EH (cell line): ENCODE measurements at regions not wholly inside any gene's neighbourhood (a gene's known extent, or its start where the extent isn't known, plus 50 kb on each side); places are given as distances from the start of the nearest gene placed in this dataset.
A peak's percentile ranks its signal among the peaks of the same experiment; 100 is the strongest.

Source experiments
- DNase-seq: peaks from one replicate; pipeline ENCODE4 v3.0.0-alpha.2; 2015; ENCODE audit warnings: low read depth

DNA sequence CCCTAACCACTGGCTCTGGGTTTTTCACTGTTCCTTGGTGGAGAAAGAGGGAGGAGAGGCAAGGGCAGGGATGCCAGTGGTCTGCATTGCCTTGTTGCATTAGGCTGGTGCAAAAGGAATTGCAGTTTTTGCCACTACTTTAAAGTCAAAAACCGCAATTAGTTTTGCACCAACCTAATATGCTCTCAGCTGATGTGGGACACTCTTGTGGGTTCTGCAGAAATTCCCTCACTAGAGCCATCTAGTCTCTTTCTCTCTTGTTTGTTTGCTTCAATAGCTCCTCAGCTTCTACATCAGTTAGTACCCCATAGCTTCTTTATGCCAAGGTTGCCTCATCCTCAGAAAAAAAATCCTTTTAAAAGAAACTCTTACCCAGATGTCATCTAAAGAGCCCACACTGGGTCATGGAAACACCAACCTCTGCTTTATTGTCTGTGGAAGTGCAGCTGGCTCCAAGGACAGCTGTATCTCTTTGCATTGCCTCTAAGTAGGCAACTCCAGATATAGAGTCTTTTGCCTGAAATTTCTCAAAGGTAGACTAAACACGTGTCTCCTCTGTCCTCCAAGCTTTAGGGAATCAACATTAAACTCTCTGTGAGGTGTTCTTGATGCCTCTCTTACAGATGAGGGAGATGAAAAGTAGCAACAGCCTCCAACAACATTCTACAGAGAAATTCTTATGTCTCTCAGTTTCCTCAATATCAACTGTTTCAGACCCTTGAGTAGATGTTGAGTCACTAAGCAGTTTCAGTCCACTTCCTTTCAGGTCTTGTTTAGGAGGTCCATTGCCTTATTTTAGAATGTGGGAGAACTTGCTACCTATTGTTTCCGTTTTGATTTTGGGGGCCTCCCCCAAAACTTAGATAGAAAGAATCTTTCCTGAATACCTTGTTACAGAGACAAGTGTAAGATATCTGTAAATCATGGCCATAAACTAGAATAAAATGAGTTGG, 84.9 kb upstream of the MEF2C start:
- no peak for DNase-seq

DNA sequence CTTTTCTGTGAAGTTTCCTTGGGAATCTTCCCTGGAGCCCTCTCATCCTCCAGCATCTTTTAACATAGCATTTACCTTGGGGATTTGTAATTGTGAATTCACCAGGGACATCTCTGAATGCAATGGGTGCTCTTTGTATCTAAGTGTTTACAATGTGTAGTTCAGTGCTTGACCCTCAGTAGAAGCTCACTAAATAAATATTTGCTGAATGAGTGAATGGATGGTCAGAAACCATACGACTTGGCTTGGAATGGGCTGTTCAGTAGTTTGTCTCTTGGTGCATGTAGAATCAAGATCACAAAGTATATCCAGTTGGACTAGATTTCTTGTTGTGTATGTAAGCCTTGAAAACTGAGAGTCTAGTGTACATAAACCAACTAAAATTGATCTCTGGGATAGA, 81.8 kb upstream of the MEF2C start:
- DNase-seq = no peak

DNA sequence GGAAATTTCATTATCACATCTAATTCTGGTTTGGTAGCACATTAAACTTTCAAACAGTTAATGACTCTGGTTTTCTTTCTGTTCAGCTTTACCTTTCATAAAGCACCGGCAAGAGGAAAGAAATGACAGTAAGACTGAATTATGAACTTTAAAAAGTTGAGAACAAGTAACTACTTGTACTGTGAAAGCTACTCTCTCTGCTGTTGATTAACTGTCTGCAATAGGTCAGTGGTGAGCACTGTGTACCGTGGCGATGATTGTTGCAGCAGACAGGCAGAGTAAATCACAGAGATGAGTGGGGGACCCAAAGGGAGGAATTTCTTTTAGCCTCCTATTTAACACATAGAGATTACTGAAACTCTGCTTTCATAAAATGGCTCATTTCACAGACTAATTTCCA, 74.0 kb upstream of the MEF2C start:
- no peak for DNase-seq

DNA sequence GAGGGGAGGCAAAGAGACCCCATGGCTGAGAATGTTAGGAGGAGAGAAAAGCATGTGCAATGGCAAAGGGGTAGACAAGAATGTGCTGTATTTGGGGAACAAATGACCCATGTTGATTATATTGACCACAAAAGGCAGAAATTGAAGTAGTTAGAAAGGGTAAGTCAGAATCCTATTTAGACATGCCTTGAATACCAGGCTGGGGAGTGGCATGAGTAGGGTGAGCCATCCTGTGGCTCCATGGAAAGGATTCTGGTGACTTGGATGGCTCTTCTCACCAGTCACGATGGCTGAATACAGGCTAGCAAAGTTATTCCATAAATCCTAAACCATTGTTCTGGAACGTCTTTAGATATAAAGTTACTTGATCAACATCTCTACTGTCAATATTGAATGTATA, 73.4 kb upstream of the MEF2C start:
- DNase-seq = no peak

DNA sequence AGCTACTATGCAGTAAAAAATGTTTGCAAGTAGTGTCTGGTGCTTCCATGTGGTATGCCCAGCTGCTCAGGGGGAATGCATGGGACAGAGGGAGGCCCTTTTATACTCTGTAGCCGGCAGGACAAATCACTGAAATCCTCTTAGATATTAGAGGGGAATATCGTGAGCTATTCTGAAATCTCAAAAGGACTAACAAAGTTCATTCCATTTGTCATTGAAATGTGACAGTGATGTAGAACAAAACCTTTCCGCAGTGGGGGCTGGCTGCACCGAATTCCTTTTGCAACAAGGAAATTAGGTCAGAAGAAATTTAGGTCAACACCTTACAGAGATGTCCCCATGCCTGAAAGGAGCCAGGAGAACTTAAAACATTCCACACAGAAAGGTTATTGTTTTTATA, 72.4 kb upstream of the MEF2C start:
- no peak for DNase-seq

DNA sequence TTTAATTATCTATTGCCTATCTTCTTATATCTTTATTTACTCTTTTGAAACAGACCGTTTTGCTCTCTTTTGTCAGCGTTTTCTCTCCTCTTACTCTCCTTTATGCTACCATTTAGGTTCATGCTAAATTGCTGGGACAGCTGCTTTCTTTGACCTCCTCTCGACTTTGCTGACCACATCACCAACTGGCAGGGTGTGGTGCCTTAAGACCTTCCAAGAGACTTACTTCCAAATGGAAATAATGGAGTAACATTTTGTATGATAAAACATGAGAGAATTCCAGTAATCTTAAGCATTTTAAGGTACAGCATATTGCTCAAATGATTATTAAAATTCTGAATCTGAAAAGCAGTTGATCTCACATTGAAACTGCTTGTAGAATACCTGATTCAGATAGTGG, 71.5 kb upstream of the MEF2C start:
- DNase-seq = no peak

DNA sequence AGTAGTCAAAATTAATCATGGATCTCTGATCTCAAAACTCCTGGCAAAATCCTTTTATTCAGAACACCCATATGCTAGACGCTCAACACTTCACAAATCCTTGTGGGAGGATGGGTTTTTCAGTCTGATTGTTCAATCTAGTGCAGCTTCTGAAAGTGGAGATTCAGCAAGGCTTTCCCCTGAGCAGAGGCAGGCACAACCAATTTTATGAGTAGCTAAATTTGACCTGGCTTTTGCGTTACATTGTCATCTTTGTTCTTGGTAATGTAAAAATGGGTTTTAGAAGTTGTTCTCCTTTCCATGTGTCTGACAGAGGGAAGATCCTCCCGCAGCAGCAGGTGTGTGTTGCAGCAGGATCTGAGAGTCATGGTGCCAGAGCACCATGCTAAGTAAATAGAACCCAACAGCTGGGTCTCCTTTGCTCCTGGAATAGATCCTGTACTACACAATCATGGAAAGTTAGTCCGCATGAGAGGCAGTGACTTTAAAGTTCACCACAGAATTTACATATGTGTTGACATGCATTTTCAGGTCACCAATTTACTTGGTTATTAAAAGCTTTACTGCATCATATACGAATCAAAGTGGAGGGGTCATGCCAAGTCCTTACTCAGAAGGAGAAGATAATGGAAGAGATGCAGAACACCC, 70.1 kb upstream of the MEF2C start:
- no peak for DNase-seq

DNA sequence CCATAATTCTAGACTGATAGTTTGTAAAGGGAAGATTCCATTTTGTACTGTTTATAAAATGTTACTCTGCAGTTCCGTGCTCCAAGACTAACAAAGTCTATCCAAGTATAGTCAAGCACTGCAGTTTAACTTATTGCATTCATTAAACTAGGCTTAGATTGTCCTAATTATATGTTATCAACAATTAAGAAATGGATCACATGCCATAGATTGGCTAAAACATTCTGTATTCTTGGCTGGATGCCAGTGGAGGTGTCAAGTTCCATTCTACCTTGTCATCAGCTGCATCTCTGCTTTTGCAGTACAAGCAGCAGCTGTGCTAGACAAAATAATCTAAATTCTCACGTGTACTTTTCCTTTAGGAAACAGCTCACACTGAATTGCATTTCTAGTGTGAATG, 69.4 kb upstream of the MEF2C start:
- peak; percentile 9 for DNase-seq

DNA sequence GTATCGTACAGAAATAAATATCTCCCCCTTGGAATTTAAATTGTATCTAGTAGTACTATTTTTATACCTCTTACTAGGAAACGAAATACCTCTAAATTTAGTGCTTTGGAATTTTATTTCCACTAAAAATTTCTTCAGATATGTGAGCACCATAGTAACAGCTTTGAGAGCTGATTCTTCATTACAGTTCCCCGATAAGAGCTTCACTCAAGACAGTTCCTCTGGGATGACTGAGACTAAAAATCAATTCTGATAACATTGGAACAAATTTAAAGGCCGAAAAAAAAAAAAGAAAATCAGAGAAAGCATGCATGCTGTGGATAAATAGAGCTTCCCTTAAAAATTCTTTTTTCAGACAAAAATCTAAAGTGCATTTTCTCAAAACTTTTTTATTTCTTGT, 68.5 kb upstream of the MEF2C start:
- DNase-seq = no peak

DNA sequence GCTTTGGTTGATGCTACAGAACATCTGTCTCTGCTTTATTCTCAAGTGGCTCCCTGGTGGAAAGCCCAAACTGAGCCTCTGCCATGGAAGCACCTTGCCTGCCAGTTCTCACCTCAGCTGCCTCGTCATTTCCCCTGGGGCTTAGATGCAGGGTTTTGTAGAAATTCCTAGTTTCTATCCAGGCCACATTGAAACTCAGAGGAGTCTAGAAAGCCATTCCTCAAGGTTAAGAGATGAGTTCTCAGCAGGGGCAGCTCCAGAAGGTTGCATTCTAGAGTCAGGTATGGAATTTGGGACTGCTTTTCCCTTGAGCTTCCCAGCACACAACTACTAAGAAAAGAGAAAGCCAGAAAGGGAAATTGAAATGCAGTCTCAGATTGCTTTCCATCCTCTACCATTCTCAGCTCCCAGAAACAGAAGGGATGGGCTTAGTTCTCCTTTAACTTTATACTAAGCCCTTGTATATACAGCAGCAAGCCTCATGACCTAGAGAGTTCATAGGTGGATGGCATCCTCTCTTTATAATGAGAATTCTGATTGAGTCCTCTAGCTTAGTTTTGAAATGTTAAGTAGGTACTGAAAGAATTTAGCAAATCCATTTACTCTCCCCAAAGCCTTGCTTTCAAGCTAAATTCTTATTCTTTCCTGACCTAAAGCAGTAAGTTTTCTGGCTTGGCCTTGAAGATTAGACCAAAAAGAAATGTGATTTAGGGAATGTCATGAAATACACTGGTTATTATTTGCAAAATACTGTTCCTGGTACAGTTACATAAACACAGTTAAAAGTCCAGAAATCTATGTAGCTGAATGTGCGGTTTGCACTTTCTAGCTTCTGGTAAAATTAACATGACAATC, 66.0 kb upstream of the MEF2C start:
- DNase-seq = no peak

DNA sequence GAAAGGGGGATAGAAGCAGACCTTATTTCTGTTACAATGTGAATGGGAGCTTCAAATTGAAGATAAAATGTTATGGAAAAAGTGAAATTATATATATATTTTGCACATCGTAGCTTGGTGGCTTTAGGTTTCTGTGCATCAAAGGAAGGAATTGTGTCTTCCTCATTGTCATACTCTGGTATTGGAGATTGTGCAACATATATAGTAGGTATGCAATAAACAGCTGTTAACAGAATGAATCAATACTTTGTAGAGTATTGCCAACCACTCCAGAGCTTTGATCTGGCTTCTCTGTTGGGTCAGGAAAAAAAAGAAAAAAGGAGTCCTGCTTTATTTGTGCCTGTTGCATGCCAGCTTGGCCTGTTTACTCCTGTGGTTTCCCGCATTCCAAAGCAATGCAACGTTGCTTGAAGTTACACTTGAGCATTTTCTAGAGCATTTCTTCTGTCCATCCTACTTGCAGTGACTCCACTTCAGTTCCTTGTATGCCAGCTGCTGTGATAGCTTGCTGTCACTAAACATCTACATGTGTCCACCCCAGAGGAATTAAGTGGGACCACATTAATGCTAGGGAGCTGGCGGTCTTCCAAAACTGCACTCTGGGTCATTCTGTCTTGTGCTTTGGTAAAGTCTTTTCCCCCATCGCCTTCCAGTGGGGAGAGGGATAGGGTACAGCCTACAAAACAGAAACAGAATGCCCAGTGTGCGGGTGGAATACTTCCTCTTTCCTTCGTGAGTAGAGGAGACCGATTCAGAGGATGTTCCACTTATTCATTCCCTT, 62.0 kb upstream of the MEF2C start:
- DNase-seq = peak; percentile 53

DNA sequence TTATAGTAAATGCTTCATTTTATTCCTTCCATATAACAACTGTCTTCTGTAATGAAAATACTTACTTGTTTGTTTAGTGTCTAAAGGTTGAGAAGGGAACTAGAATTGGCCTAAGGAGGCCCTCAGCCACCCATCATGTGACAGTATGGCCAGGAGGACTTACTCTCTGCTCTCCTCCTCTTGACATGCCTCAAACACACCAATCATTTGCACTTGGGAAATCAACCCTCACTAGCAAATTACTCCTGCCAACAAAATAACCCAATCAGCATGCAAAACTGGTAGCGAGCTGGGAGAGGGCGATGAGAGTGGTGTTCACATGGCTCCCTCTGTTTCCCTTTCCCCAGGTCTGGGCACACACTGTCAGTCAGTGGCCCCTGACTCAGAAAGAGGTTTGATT, 58.6 kb upstream of the MEF2C start:
- DNase-seq = no peak

DNA sequence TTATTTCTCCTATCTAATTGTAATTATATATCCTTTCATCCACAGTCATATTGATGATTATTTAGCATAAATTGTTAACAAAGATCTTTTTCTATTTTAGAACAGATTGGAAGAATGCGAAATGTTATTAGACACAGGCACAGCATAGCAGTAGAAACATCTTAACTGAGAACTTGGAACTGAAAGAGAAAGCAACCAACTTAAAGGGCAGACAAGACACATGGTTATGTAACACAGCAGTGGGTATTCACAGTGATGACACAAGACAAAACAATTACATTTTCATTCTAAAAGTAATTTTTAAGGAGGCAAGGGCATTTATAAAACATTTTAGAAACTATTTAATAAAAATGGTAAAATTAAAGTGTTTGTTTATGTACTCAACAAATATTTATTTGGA, 57.7 kb upstream of the MEF2C start:
- DNase-seq = peak; percentile 11

DNA sequence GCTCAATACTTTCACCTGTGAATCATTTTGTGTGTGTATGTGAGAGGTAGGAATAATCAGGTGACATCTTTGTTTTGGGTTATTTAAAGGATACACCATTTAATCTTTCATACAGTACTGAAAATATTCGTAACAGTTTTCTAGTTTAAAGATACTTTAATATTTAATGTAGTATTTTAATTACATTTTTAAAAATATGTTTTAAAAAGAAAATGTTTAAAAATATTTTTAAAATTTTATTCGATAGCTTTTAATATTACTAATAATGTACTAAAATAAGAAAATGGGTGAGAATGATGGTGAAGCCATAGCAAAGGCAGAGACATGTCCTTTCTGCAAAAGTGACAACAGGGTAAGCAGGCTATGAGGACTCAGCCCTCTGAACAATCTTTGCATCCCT, 56.3 kb upstream of the MEF2C start:
- no peak for DNase-seq

DNA sequence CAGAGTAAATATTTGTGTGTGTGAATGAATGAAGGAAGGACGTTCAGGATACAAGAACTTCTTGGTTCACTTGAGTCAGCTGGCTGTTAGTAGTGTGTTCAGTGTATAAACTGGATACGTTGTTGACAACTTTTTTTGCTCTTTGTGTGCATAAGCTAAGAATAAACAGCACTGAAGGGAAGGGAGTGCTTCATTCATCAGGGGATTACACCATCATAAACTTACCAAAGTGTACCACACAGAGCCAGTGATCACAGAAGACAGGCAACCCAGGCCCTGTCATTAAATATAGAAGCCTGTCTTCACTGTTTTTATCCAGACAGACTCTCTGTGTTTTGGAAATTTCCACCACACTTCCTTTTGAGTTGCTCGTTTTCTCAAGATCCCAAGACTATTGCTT, 55.5 kb upstream of the MEF2C start:
- DNase-seq = no peak

DNA sequence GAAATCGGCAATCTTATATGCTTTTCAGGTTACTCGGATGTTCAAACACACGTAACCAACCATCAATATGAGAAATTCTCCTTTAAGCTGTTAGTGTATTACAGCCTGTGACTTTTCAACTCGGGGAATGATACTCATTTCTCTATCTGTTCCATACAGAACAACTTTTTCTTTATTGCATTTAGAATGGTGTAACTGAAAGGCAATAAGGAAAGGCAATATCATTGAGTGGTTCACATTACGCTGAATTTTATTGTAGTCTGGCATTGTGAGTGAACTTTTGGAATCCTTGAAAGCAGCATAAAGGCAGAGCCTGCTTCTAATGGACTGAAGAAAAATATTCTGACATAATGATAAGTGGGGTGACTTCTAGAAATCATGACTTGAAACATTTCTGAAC, 54.4 kb upstream of the MEF2C start:
- no peak for DNase-seq

DNA sequence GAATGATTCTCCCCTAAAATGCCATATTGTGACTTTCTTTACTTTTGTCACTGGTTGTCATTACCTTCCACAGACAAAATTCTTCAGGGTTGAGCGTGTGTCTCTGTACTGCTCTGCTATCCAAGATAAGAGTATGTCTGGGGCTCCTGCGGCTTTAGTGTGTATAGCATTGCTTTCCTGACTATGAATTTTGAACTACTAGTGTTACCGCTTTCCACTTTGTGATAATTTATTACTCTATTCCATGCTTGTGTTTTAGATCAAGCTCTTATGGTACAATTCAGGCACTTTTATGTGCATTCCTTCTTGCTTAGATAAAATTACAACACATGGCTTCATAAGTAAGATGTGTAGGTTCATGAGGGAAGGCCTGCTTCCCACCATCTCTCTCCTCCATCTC, 51.5 kb upstream of the MEF2C start:
- DNase-seq = no peak
